ENCODE measurements at regions not wholly inside any gene's neighbourhood (a gene's known extent, or its start where the extent isn't known, plus 50 kb on each side); places are given as distances from the start of the nearest gene placed in this dataset.

DNA sequence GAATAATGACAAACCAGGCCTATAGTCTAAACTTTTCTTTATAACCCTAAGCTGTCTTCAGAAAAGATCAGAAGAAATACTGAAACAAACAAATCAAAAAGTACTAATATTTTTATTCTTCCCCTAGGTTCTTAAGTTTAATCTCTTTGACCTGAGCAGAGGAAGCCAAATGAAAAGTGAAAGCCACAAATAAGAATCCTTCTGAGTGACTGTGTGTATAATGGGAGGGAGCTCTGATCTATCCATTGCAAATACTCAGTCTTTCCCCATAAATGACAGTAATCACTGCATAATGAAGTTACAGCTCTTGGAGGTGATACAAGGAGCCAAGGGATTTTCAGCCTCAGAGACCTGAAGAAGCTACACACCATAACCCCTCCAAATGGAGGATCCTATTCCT, 126.9 kb upstream of the ATP10B start:
- Histone ChIP-seq H3K4me3 (no peak overlapping the region), H3K27ac (no peak overlapping the region), H3K4me1 (no peaks in the 10 kb centered on the region), H3K9me3 (no peaks in the 10 kb centered on the region), H3K27me3 (replicated peaks in 1 of 7) (no peaks in the 10 kb centered on the region), H3K36me3 (no peaks in the 10 kb centered on the region)
- DNase-seq = no peak
- TF ChIP-seq, protein P1, sequence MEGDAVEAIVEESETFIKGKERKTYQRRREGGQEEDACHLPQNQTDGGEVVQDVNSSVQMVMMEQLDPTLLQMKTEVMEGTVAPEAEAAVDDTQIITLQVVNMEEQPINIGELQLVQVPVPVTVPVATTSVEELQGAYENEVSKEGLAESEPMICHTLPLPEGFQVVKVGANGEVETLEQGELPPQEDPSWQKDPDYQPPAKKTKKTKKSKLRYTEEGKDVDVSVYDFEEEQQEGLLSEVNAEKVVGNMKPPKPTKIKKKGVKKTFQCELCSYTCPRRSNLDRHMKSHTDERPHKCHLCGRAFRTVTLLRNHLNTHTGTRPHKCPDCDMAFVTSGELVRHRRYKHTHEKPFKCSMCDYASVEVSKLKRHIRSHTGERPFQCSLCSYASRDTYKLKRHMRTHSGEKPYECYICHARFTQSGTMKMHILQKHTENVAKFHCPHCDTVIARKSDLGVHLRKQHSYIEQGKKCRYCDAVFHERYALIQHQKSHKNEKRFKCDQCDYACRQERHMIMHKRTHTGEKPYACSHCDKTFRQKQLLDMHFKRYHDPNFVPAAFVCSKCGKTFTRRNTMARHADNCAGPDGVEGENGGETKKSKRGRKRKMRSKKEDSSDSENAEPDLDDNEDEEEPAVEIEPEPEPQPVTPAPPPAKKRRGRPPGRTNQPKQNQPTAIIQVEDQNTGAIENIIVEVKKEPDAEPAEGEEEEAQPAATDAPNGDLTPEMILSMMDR (IDR thresholded peaks at IDR 0.05 in 8 of 11, conservative IDR thresholded peaks at IDR 0.05 in 3 of 11) = no peak
- TF ChIP-seq POLR2A (IDR thresholded peaks at IDR 0.05) (no peak), POLR2AphosphoS5 (IDR thresholded peaks at IDR 0.05) (no peak)
- intact Hi-C loops (cut with DNase I; ENCODE audit: low total_unique reads) = no loop called here

DNA sequence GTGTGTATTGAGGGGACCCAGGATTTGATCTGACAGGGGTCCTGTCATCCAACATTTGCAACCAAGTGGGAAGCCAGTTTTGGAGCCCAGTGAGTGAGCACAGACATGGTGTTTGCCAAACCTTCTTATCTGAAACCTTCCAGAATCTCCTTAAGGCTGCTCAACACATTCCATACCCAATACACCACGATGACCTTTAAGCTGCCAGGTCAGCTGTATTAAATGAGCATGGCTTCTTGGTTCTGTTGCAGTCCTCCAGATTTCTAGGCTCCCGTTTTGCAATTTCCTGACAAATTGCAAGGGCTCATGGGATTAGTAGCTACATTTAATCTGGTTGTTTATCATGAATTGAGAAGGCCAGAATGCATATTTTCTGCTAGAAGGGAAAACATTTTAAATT, 124.2 kb upstream of the ATP10B start:
- no peak for TF ChIP-seq POLR2AphosphoS5 (IDR thresholded peaks at IDR 0.05)
- no peak for TF ChIP-seq POLR2A (IDR thresholded peaks at IDR 0.05)
- TF ChIP-seq, protein P1 (IDR thresholded peaks at IDR 0.05 in 8 of 11, conservative IDR thresholded peaks at IDR 0.05 in 3 of 11) = no peak

DNA sequence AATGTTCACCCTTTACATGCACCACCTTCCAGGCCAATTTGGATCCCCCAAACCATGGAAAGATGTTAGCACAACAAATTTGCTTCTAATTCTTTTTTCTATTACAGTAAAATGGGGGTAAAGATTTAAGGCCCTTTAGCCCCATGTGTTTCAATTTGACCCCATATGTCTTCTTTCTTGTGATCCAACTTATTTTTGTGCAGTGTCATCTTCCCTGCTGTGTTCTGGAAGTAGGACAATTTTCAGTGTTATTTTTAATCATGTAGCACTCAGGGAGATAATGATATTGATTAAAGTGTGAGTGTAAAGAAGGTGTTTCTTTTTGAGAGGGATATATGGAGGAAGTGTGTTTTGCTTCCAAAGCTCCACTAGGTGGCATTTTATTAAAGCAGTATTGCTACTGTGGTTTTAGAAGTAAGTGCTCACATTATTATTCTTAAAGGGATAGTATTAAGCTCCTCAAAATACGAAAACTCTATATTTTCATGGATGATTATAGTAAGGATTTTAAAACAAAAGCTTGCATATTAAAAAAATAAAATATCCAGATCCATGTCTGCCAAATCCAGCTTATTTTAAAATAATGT, 118.7 kb upstream of the ATP10B start:
- Histone ChIP-seq H3K4me3 (no peak overlapping the region), H3K27me3 (replicated peaks in 1 of 7) (no peaks in the 10 kb centered on the region), H3K36me3 (no peaks in the 10 kb centered on the region), H3K4me1 (no peaks in the 10 kb centered on the region), H3K9me3 (no peaks in the 10 kb centered on the region), H3K27ac (no peak overlapping the region)
- WGBS, 5 donors = 55 to 69% (median 67%) methylated on average over 1 of the region's 1 CpG
- intact Hi-C loops (cut with DNase I; ENCODE audit: low total_unique reads) = no loop called here
- no peak for DNase-seq
- TF ChIP-seq, protein P1 (IDR thresholded peaks at IDR 0.05 in 8 of 11, conservative IDR thresholded peaks at IDR 0.05 in 3 of 11) = peak in 2 of 11 experiments; percentile 23 to 30
- TF ChIP-seq POLR2AphosphoS5 (IDR thresholded peaks at IDR 0.05) = no peak
- no peak for TF ChIP-seq POLR2A (IDR thresholded peaks at IDR 0.05)

More for the DNA sequence above, 124.2 kb upstream of the ATP10B start:
- DNase-seq = no peak
- Histone ChIP-seq H3K4me3 (no peak overlapping the region), H3K27ac (no peak overlapping the region), H3K9me3 (no peaks in the 10 kb centered on the region), H3K4me1 (no peaks in the 10 kb centered on the region), H3K27me3 (replicated peaks in 1 of 7) (no peaks in the 10 kb centered on the region), H3K36me3 (no peaks in the 10 kb centered on the region)
- intact Hi-C loops (cut with DNase I; ENCODE audit: low total_unique reads) = no loop called here
- 58 to 80% (median 61%) methylated on average over 2 of the region's 2 CpGs for WGBS, 5 donors

DNA sequence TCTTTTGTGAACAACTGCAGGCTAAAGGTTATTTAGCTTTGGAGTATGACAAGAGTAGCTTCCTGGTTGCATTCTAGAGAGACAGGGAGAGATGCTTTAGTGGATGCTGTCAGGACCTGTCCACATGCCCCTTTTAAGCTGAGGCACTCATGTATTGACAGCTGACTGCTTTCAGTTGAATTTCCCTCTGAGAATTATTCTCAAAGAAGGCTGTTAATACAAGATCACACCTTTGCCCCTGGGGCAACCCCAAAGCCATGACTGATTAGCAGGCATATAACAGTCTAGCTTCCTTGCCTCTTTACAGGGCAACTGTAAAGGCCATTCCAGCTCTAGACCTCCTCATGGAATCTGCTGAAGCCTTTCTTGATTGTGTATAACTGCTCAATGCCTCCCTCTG, 117.6 kb upstream of the ATP10B start:
- no peaks in the 10 kb centered on the region for H3K4me1 ChIP-seq
- DNase-seq = no peak
- H3K9me3 ChIP-seq = no peaks in the 10 kb centered on the region
- intact Hi-C loops (cut with DNase I; ENCODE audit: low total_unique reads) = no loop called here
- no peak overlapping the region for H3K4me3 ChIP-seq
- no peaks in the 10 kb centered on the region for H3K27me3 ChIP-seq (replicated peaks in 1 of 7)
- H3K27ac ChIP-seq = no peak overlapping the region
- TF ChIP-seq, protein P1 (IDR thresholded peaks at IDR 0.05 in 8 of 11, conservative IDR thresholded peaks at IDR 0.05 in 3 of 11) = no peak
- TF ChIP-seq POLR2AphosphoS5 (IDR thresholded peaks at IDR 0.05) (no peak), POLR2A (IDR thresholded peaks at IDR 0.05) (no peak)
- no peaks in the 10 kb centered on the region for H3K36me3 ChIP-seq

All from spleen (tissue), 11 donors.